Nephron progenitor cell (in vitro differentiated cells): ENCODE measurements at regions not wholly inside any gene's neighbourhood (a gene's known extent, or its start where the extent isn't known, plus 50 kb on each side); places are given as distances from the start of the nearest gene placed in this dataset.
"Not testable (repeated sequence)": the region's sequence is repeated elsewhere in the genome, so short reads cannot be mapped to it uniquely, and the experiment has no call there.

ENCODE experiments used
- DNase-seq: peaks from one replicate; pipeline ENCODE4 v3.0.0; 2021
- H3K27ac Mint-ChIP-seq: 2 replicates; pipeline ENCODE4 v1.8.0; 2021; ENCODE audit warnings: mild to moderate bottlenecking, moderate library complexity, mixed read lengths
- H3K27me3 Mint-ChIP-seq: 2 replicates; pipeline ENCODE4 v1.8.0; 2021; ENCODE audit warnings: mild to moderate bottlenecking, low read depth, mixed read lengths; ENCODE audit not compliant: poor library complexity
- H3K36me3 Mint-ChIP-seq: 2 replicates; pipeline ENCODE4 v1.8.0; 2021; ENCODE audit warnings: low read depth, mixed read lengths
- H3K4me1 Mint-ChIP-seq: 2 replicates; pipeline ENCODE4 v1.8.0; 2021; ENCODE audit warnings: mixed read lengths
- H3K4me3 Mint-ChIP-seq: 2 replicates; pipeline ENCODE4 v1.8.0; 2021; ENCODE audit warnings: mild to moderate bottlenecking, moderate library complexity, mixed read lengths
- H3K9me3 Mint-ChIP-seq: 2 replicates; pipeline ENCODE4 v1.8.0; 2021; ENCODE audit warnings: mild to moderate bottlenecking, moderate library complexity, mixed read lengths
- TF ChIP-seq, protein P1 (sequence below): fragments of 200-600 bp; sonication (generic); IDR thresholded peaks from 2 replicates; pipeline ENCODE4 v1.5.0; 2021; ENCODE audit warnings: antibody characterized with exemption

DNA sequence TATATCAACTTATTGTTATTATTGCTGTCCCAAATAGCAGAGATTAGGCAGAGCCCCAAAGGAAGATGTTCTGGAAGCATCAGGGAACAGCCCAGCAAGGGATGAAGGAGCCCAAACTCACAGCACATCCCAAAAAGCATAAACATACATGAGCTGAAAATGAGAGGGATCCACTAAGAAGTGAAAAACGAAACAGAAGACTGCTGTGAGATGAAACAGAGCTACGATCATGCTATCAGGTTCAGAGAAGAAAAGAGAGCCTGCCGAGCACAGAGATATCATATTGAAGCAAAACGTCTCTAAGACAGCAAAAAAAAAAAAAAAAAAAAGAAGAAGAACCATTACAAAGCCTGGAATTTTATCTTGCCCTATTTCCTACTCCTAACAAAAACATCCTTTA, 127.3 kb downstream of the ZNF608 start:
- Mint-ChIP-seq H3K27me3 (no peaks in the 10 kb centered on the region), H3K36me3 (no peaks in the 10 kb centered on the region), H3K27ac (peak overlapping the region; percentile 25), H3K4me3 (no peak overlapping the region), H3K9me3 (no peaks in the 10 kb centered on the region), H3K4me1 (peaks cover 18% of the 10 kb centered on the region)
- TF ChIP-seq, protein P1, sequence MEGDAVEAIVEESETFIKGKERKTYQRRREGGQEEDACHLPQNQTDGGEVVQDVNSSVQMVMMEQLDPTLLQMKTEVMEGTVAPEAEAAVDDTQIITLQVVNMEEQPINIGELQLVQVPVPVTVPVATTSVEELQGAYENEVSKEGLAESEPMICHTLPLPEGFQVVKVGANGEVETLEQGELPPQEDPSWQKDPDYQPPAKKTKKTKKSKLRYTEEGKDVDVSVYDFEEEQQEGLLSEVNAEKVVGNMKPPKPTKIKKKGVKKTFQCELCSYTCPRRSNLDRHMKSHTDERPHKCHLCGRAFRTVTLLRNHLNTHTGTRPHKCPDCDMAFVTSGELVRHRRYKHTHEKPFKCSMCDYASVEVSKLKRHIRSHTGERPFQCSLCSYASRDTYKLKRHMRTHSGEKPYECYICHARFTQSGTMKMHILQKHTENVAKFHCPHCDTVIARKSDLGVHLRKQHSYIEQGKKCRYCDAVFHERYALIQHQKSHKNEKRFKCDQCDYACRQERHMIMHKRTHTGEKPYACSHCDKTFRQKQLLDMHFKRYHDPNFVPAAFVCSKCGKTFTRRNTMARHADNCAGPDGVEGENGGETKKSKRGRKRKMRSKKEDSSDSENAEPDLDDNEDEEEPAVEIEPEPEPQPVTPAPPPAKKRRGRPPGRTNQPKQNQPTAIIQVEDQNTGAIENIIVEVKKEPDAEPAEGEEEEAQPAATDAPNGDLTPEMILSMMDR = no peak
- no peak for DNase-seq

DNA sequence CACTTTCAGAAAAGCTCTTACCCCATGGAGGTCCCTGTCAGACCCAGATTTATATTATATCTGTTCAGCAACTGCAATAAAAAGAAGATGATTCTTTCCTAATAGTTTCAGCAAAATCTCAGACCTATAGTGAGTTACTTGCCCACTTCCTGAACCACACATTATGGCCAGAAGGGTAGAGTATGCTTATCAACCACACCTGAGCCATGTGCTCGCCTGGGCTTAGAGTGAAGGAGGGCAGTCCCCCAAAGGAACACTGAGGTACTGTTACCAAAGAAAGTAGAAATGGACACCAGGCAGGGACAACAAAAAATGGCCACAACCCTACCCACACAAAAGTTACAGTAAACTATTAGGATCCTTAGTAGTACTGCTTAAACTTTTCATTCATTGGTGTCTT, 128.7 kb downstream of the ZNF608 start:
- Mint-ChIP-seq H3K9me3 (no peaks in the 10 kb centered on the region), H3K4me3 (no peak overlapping the region), H3K36me3 (no peaks in the 10 kb centered on the region), H3K27me3 (no peaks in the 10 kb centered on the region), H3K27ac (no peak overlapping the region), H3K4me1 (peaks cover 18% of the 10 kb centered on the region)
- TF ChIP-seq, protein P1 = no peak
- DNase-seq = no peak

DNA sequence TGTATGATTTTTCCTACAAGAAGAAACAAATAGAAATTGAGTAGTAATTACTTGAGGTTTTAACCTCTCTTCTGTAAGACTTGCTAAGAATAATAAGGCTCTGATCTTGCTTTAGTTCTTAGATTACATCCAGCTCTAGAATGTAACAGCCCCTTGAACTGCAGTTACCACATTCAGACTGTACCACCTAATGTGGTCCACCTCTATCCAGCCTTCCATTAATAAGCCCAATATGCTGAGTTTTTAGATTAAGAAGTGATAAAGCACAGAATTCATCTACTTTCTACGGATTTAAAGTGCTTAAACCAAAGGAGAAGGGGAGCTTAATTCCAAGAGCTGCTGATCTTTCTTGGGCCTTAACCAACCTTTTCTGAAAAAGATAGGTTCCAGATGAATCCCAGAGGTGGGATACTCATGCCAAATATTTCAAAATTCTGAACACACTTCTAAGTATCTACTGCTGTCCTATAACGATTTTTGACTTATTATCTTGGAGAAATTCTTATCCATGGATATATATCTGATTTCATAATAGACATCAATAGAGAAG, 131.5 kb downstream of the ZNF608 start:
- no peak overlapping the region for H3K4me3 Mint-ChIP-seq
- peaks cover 10% of the 10 kb centered on the region for H3K9me3 Mint-ChIP-seq
- DNase-seq = no peak
- no peaks in the 10 kb centered on the region for H3K27me3 Mint-ChIP-seq
- TF ChIP-seq, protein P1 = no peak
- no peak overlapping the region for H3K27ac Mint-ChIP-seq
- H3K4me1 Mint-ChIP-seq = peaks cover 12% of the 10 kb centered on the region
- peaks cover 1% of the 10 kb centered on the region for H3K36me3 Mint-ChIP-seq

DNA sequence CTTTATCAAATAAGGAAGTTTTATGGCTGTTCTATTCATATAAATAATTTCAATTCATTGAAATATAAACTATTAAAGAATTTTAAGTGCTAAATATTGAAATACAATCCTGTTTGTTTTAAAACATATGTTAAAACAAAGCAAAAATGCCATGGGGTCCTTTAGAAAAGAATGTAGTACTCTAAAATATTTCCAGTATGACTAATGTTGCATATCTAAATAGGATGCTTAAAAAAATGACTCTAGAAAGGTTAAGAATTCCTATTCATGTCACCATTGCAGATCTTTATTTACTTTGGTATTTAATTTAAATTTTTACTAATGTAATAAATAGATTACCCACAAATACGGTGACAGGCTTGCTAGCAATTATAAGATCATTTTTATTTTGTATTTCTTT, 132.3 kb downstream of the ZNF608 start:
- Mint-ChIP-seq H3K27ac (no peak overlapping the region), H3K36me3 (peaks cover 7% of the 10 kb centered on the region), H3K4me1 (peaks cover 9% of the 10 kb centered on the region), H3K9me3 (peaks cover 17% of the 10 kb centered on the region), H3K27me3 (no peaks in the 10 kb centered on the region), H3K4me3 (no peak overlapping the region)
- no peak for DNase-seq
- TF ChIP-seq, protein P1 = no peak

DNA sequence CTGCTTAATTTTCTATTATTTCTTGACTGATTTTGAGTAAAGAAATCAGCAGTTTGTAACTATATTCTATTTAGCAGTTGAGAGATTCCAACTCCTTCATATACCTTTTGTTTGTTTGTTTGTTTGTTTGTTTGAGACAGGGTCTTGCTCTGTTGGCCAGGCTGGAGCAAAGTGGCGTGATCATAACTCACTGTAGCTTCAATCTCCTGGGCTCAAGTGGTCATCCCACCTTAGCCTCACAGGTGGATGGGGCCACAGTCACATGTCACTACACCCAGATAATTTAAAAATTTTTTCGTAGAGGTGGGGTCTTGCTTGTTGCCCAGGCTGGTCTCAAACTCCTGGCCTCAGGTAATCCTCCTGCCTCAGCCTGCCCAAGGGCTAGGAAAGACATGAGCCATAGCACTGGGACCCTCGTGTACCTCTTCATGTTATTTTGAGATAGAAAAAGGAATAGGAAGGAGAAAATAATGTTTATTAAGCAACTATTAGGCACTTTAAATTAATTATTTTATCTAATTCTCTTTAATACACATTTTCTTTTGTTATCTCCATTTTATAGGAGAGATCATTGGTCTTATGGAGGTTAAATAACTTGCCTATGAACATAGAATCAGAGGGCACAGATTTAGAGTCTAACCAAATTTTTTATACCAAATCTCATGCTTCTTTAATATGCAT, 133.0 kb downstream of the ZNF608 start:
- H3K27me3 Mint-ChIP-seq = no peaks in the 10 kb centered on the region
- no peak for DNase-seq
- peaks cover 6% of the 10 kb centered on the region for H3K4me1 Mint-ChIP-seq
- H3K27ac Mint-ChIP-seq = no peak overlapping the region
- peaks cover 23% of the 10 kb centered on the region for H3K9me3 Mint-ChIP-seq
- no peak overlapping the region for H3K4me3 Mint-ChIP-seq
- peaks cover 13% of the 10 kb centered on the region for H3K36me3 Mint-ChIP-seq
- TF ChIP-seq, protein P1 = no peak

DNA sequence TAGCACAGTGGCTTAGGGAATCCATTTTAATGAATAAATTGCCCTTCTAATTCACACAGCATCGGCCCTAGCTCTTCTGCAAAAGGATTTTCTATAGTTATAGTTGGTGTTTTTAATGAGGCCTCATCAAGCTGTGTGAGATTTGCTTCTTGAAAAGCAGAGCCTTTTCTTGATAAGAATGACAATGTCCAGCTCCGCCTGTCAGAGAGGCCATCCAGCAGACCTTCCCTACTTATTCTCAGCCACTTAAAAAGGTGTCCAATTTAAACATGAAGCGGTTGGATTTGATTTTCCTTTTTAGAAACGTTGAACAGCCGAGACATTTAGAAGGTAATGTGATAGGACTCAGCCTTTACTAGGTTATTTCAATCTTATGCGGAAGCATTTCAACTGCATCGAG, 134.4 kb downstream of the ZNF608 start:
- Mint-ChIP-seq H3K4me3 (no peak overlapping the region), H3K27me3 (no peaks in the 10 kb centered on the region), H3K9me3 (peaks cover 33% of the 10 kb centered on the region), H3K27ac (no peak overlapping the region), H3K36me3 (peaks cover 22% of the 10 kb centered on the region), H3K4me1 (peaks cover 4% of the 10 kb centered on the region)
- DNase-seq = no peak
- TF ChIP-seq, protein P1 = no peak

DNA sequence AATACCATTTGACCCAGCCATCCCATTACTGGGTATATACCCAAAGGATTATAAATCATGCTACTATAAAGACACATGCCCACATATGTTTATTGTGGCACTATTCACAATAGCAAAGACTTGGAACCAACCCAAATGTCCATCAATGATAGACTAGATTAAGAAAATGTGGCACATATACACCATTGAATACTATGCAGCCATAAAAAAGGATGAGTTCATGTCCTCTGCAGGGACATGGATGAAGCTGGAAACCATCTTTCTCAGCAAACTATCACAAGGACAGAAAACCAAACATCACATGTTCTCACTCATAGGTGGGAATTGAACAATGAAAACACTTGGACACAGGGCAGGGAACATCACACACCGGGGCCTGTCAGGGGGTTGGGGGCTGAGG, 135.2 kb downstream of the ZNF608 start:
- H3K27ac Mint-ChIP-seq, H3K27me3 Mint-ChIP-seq, DNase-seq, H3K4me1 Mint-ChIP-seq, H3K4me3 Mint-ChIP-seq: not testable (repeated sequence)
- Mint-ChIP-seq H3K36me3 (peaks cover 22% of the 10 kb centered on the region), H3K9me3 (peaks cover 33% of the 10 kb centered on the region)

DNA sequence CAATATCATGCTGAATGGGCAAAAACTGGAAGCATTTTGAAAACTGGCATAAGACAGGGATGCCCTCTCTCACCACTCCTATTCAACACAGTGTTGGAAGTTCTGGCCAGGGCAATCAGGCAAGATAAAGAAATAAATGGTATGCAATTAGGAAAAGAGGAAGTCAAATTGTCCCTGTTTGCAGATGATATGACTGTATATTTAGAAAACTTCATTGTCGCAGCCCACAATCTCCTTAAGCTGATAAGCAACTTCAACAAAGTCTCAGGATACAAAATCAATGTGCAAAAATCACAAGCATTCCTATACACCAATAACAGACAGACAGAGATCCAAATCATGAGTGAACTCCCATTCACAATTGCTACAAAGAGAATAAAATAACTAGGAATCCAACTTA, 136.8 kb downstream of the ZNF608 start:
- not testable (repeated sequence) for DNase-seq, H3K27me3 Mint-ChIP-seq, H3K27ac Mint-ChIP-seq, H3K4me3 Mint-ChIP-seq
- H3K4me1 Mint-ChIP-seq = peaks cover 20% of the 10 kb centered on the region
- peaks cover 22% of the 10 kb centered on the region for H3K36me3 Mint-ChIP-seq
- peaks cover 33% of the 10 kb centered on the region for H3K9me3 Mint-ChIP-seq
